Activated CD8-positive, alpha-beta memory T cell treated with anti-CD3 and anti-CD28 coated beads, Interleukin-2, amount 50 U/mL, for 24 hours (primary cell): ENCODE measurements at regions not wholly inside any gene's neighbourhood (a gene's known extent, or its start where the extent isn't known, plus 50 kb on each side); places are given as distances from the start of the nearest gene placed in this dataset.

ENCODE experiments used
- DNase-seq: peaks from one replicate; pipeline ENCODE4 v3.0.0-alpha.2; 2020; ENCODE audit errors: extremely low read depth

- no peak for DNase-seq
Observed at GRCh38 chr1:87437663-87438295, 109.1 kb downstream of the LMO4 start.

DNA sequence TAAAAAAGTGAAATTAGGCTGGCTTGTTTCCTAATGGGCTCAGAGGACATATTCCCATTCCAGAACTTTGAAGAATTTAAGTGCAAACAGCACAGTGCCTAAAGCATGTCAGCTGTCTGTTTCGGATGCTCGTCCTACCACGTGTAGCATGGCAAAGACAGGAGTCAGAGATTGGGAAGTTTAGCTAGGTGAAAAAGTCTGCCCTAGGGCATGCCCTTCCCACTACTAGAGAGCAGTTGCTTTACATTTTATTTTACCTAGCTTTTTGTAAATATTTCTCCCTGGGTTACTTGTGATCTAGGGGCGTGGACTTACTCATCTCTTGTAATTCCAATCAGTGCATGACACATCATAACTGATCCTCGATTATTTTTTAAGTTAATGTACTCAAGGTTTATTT lies 111.1 kb downstream of the LMO4 start:
- no peak for DNase-seq

DNA sequence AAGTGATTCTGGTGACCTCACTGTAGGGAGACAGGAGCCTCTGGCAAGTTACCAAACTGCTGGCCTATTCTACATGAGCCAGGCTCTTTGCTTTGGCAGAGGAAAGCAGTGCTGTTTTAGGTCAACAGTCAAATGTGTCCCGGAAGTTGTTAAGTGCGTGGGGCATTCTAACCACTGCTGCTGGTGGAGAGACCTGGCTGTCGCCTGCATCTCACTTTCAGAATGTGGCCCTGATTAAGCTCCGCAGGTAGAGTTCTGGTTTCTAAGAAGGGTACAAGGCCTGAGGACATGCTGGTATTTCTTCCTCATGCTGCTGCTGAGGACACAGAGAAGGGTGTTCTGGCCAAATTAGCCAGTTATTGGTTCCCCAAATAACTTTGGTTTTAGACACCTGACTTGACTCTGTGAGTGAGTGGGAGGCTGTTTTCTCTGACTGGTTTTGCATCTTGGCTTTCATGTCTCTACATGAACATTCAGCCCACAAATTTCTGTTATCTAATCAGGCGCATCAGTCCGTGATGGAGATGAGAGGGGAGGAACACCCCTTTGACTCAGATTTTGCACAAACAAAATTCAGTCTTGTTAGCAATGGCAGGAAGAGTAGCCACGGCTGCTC lies 120.8 kb downstream of the LMO4 start:
- DNase-seq = no peak

GRCh38 chr1:87450136-87450535 lies 121.5 kb downstream of the LMO4 start:
- no peak for DNase-seq

DNA sequence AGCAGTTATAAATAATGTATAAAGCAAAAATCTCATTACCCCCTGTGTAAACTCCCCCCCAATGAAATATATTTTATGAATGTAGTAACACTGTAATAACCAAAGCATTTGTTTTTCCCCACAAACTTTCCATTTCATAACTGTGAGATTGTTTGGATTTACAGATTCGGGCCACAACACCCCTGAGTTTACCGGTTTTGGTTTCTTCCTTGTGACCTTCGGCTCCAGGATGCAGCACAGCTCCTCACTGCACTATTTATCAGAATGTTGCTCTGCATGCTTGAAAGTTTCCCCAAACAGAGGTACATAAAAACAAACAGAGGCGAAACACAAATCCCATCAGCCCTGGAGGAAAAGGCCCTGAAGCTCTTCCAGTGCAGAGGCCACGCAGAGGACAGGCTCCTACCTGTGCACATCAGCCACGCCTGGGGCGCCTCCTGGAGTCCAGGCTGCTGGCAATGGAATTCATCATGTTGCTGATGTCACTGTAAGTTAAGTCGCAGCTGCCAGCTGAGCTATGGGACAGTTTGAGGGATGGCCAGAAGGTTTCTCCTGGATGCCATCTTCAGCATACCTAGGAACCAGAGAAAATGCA lies 122.0 kb downstream of the LMO4 start:
- DNase-seq = no peak

- no peak for DNase-seq
Observed at GRCh38 chr1:87451229-87451920, 122.7 kb downstream of the LMO4 start.

GRCh38 chr1:87452648-87453047 lies 124.0 kb downstream of the LMO4 start:
- DNase-seq = no peak

- DNase-seq = no peak
Observed at GRCh38 chr1:87457408-87457807, 128.7 kb downstream of the LMO4 start.

GRCh38 chr1:87462894-87463293 lies 134.2 kb downstream of the LMO4 start:
- no peak for DNase-seq

DNA sequence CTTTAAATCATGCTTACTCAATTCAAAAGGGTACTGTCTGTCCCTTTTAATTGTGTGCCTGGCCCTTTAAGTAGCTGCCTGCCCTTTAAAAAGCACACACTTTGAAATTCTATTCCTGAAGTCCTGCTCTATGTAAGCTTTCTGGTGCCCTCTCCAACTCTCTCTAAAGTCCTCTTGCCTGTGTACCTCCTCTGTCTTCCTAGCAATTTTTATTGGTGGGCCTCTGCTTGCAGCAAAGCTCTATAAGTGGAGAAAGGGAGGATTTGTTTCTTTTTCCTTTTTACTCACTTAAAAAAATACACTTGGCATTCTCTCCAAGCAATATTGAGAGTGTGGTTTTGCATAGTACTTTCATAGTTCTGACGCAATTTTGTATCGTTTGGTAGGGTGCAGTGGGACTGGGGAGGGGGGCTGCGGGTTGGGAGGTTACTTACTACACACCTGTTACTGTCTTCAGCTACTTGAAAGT lies 135.4 kb downstream of the LMO4 start:
- DNase-seq = no peak

DNA sequence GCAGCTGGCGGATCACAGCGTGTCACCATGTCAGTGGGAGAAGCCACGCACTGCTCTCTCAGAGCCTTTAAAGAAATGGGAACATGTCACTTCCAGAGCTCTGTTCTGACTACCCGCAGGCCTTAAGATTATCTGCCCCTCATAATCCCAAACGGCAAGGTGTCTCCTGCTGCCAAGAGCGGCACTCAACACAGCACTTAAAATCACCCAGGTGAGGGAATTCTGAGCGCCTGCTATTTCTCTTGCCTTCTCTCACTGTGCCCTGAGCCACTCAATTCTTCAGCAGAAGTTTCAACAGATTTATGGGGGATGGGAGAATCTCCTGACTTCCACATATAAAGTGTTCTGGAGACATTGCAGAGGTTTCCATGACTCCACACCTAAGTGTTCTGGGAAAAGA lies 137.9 kb downstream of the LMO4 start:
- DNase-seq = no peak

DNA sequence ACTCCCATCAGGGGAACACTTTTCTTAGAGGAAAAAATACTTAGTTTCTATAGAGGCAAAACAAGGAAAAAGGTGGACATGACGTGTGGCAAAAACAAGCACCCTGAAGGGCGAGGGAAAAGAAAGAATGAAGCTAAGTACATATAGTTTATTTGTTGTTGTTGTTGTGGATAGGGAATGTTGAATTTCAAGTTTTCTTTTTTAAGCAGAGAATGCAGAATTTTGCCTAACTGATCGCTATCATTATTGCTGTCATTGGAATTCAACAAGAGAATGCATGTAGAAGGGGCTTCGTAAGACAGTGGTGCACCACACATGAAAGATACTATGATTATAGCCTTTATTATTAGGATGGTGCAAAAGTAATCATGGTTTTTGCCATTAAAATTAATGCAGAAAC lies 144.0 kb downstream of the LMO4 start:
- DNase-seq = no peak

DNA sequence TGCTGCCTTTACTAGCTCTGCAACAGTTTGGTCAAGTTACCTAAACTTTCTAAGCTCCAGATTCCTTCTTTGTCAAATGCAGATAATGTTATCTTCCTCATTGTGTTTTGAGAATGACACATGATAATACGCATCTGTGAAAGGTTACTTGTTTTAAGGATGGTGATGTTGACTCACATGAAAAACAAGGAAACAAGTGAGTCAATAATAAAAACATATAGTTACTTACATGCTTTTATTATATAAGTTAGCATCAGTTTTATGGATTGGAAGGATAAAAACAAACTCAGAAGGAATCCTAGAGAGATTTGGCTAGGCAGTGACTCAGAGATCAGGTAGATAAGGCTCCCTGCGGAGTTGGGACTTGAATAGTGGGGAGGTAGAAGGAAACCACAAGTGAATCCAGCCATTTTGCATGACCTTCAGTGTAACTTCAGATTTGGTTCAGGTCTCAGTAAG lies 144.6 kb downstream of the LMO4 start:
- DNase-seq = no peak

DNA sequence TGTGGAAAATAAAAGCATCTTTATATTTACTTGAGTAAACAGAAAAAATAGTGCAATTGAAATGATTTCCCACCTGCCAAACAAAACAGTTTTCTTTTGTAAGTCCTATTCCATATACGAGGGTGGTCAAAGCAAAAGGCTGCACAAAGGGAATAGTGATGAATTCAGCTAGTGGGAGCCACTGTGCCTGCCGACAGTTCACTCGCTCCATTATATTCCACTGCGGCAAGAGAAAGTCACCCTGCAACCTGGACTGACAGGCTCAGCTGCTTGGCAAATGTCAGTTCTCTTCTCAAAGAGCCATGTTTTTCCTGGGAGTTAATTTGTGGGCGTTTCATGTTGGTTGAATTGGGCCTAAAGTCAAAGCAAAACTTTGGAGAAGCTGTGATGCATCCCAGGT lies 145.4 kb downstream of the LMO4 start:
- no peak for DNase-seq

DNA sequence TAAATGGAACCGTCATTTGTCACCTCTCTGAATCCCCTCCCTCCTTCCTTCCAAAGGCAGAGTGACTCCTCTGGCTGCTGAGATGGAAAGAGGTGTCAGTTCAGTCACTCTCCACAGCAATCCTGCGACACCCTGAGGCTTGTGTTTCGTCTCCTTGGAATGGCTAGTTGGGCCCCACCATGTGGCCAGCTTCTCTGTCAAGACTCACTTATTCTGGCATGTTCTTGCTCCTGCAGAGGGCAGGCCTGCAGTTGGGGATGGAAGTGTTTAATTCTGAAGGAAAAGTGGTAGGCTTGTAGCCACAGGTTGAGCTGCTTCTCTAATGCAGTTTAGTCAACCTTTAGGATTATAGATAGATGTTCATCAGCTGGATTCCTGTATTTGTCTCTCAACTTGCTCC lies 149.6 kb downstream of the LMO4 start:
- DNase-seq = no peak

DNA sequence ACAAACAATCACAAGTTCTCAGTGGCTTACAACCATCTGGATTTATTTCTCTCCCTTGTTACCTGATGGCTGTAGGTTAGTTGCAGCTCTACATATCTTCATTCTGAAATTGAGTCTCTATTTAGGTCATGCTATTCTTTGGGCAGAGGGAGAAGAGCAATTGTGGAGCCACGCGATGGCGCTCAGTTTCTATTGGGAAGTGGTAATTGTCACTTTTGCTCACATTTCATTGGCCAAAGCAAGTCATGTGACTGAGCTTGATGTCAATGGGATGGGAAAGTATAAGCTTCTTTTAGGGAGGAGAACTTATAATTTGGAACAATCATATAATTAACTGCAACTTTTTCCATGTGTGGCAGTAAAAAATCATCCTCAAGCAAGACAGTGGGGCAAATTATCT lies 166.5 kb downstream of the LMO4 start:
- no peak for DNase-seq

GRCh38 chr1:87495870-87496269 lies 167.2 kb downstream of the LMO4 start:
- DNase-seq = no peak

DNA sequence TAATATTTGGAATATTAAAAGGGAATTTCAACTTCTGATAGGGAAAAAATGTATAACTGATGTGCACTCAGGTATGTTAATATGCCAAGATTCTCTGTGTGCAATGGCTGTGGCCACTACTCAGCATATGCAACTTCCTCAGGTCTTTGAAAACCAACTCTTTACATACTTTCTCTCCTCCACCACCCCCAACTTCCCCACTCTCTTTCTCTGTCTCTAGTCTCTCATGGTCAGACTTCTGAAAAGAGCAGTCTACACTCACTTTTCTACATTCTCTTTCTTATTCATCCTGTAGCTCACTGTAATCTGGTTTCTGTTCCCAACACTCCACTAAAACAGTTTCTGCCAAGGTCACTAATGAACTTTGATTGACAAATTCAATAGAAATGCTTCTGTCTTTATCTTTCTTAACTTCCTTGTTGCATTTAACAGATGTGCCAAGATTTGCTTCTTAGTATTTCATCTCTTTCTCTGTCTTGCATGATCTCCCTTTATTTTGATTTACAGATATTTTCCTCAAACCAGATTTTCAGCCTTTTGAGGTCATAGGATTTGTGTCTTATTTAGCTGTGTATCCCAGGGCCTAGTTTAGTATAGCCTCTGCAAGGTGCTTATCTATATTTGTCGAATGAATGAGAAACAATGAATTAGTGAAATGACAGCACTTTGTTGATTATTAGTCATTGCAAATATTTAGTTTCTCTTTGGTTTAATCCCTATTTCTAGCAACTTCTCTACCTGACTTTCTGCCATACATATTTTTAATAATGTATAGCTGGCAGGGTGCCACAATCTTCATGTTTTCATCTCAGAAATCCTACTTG lies 168.9 kb downstream of the LMO4 start:
- no peak for DNase-seq

GRCh38 chr1:87501738-87502137 lies 173.1 kb downstream of the LMO4 start:
- DNase-seq = no peak

DNA sequence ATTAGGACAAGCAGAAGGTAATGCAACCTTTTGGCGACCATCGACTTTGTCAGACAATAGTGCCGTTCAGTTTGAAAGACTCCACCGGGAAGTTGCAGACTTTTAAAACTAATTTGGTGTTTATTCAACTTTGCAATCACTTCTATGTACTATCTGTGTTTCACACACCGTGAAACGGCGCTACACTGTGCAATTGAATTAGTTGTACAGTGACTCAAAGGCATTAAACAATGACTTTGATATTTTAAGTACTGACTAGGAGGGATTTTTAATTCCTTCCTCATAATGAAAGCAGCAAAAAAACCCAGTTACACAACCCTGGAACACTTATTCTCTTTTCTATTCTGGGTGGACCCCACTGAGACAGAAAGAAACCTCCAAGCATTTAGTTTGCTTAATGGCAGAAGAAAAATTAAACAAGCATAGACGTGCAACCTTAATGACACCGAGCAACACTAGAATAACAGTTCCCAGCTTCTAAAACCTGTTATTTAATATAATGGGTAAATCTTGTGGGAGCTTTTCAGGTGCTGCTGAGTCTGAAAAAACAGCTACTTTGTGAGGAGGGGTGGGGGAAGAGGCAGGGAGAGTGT lies 176.8 kb downstream of the LMO4 start:
- DNase-seq = no peak

DNA sequence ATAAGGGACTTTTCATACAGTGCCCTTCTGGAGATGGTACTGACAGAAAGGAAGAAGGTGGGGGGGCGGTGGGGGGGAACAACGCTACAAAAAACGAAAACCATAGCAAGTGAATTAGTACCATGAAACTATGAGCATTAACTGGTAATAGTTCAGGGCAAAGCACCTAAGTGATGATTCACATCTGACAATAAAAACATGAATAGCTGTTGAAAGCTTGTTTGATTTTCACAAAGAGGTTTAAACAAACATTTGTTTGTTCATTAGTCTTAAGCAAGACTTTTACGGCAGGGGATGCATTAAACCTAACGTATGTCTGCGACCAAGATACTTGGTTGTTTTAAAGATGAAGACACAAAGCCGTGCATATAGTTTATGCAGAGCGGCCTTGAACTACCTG lies 177.5 kb downstream of the LMO4 start:
- no peak for DNase-seq
